A673 (cell line): ENCODE measurements at regions not wholly inside any gene's neighbourhood (a gene's known extent, or its start where the extent isn't known, plus 50 kb on each side); places are given as distances from the start of the nearest gene placed in this dataset.

Experiments
- BruUV-seq: library from RNA; stranded (reverse); fragments of 400-500 nt; replicated peaks from 2 replicates; lab custom pipeline; 2021; lab: Mats Ljungman, UMichigan
- CTCF ChIA-PET: fragments of 300-600 bp; sonication (Branson Sonifier 250); formaldehyde crosslinking; loops from one replicate; lab custom pipeline; 2022; ENCODE audit warnings: antibody characterized with exemption; lab: Charles Lee
- POLR2A ChIA-PET: fragments of 300-600 bp; sonication (Branson Sonifier 250); formaldehyde crosslinking; loops from one replicate; lab custom pipeline; 2022; ENCODE audit warnings: antibody characterized with exemption; ENCODE audit not compliant: low non-redundant PET; lab: Charles Lee
- DNase-seq: peaks from one replicate; pipeline ENCODE4 v3.0.0-alpha.2; 2015; ENCODE audit warnings: low spot score
- H3K27ac ChIP-seq: fragments of 200-600 bp; sonication (generic); 2 replicates; pipeline ENCODE4 v1.5.1; 2016; ENCODE audit warnings: mixed run types, low read depth, mild to moderate bottlenecking, mixed read lengths, antibody characterized with exemption, low read length; ENCODE audit not compliant: poor library complexity, severe bottlenecking
- H3K27me3 ChIP-seq: fragments of 200-600 bp; sonication (generic); replicated peaks from 2 replicates; pipeline ENCODE4 v1.6.1; 2017; ENCODE audit warnings: mixed run types, low read depth, mild to moderate bottlenecking, mixed read lengths, antibody characterized with exemption, low read length; ENCODE audit not compliant: insufficient read depth, poor library complexity
- H3K36me3 ChIP-seq: fragments of 200-600 bp; sonication (generic); 2 replicates; pipeline ENCODE4 v1.6.1; 2016; ENCODE audit warnings: mixed run types, mild to moderate bottlenecking, mixed read lengths, antibody characterized with exemption, low read length; ENCODE audit not compliant: insufficient read depth, poor library complexity, severe bottlenecking
- H3K4me1 ChIP-seq: fragments of 200-600 bp; sonication (generic); 2 replicates; pipeline ENCODE4 v1.6.1; 2017; ENCODE audit warnings: mixed run types, mild to moderate bottlenecking, mixed read lengths, antibody characterized with exemption, low read length; ENCODE audit not compliant: insufficient read depth, poor library complexity, severe bottlenecking
- H3K4me3 ChIP-seq: fragments of 200-600 bp; sonication (generic); 2 replicates; pipeline ENCODE4 v1.5.1; 2016; ENCODE audit warnings: low read depth, mixed run types, mild to moderate bottlenecking, mixed read lengths, low read length; ENCODE audit not compliant: poor library complexity, severe bottlenecking
- H3K9me3 ChIP-seq: fragments of 200-600 bp; sonication (generic); 2 replicates; pipeline ENCODE4 v1.6.1; 2016; ENCODE audit warnings: mixed run types, low read depth, mild to moderate bottlenecking, mixed read lengths, antibody characterized with exemption, low read length; ENCODE audit not compliant: poor library complexity, severe bottlenecking
- CTCF ChIP-seq: fragments of 300-800, 200-600 bp; sonication (generic); conservative IDR thresholded peaks from 2 replicates; pipeline ENCODE4 v1.5.1; 2017; ENCODE audit warnings: low read depth, mild to moderate bottlenecking, antibody characterized with exemption, low read length, moderate library complexity, mixed read lengths
- EZH2 ChIP-seq: fragments of 200-600 bp; sonication (generic); IDR thresholded peaks from 2 replicates; pipeline ENCODE4 v1.6.1; 2017; ENCODE audit warnings: borderline replicate concordance, low read depth, mild to moderate bottlenecking, mixed read lengths, antibody characterized with exemption, low read length; ENCODE audit not compliant: poor library complexity, severe bottlenecking
- intact Hi-C: fragments of 100-400 bp; cut with micrococcal nuclease; formaldehyde crosslinking; loops from one replicate; pipeline ENCODE4 v1.10.0; 2022; ENCODE audit not compliant: unreplicated experiment

- BruUV-seq, result no TSS peak
- no peak overlapping the region for H3K27ac ChIP-seq
- intact Hi-C loops, result no loop called here
- no peak overlapping the region for H3K4me3 ChIP-seq
- no peaks in the 10 kb centered on the region for H3K9me3 ChIP-seq
- CTCF ChIA-PET, result no interaction called here
- POLR2A ChIA-PET, result no interaction called here
- H3K27me3 ChIP-seq, result no peaks in the 10 kb centered on the region
- no peaks in the 10 kb centered on the region for H3K36me3 ChIP-seq
- H3K4me1 ChIP-seq, result no peaks in the 10 kb centered on the region
- DNase-seq, result peak; percentile 5
- no peak for TF ChIP-seq EZH2
- no peak for TF ChIP-seq CTCF
Measured at GRCh38 chr12:86683568-86684304, 427.5 kb upstream of the MGAT4C start.

GRCh38 chr12:86681060-86681459 lies 424.9 kb upstream of the MGAT4C start:
- DNase-seq, result no peak
- Histone ChIP-seq H3K27ac (no peak overlapping the region), H3K4me3 (no peak overlapping the region), H3K36me3 (no peaks in the 10 kb centered on the region), H3K9me3 (no peaks in the 10 kb centered on the region), H3K27me3 (no peaks in the 10 kb centered on the region), H3K4me1 (no peaks in the 10 kb centered on the region)
- TF ChIP-seq EZH2 (no peak), CTCF (no peak)
- no TSS peak for BruUV-seq
- ChIA-PET CTCF (no interaction called here), POLR2A (no interaction called here)
- intact Hi-C loops, result no loop called here

- Histone ChIP-seq H3K27me3 (no peaks in the 10 kb centered on the region), H3K9me3 (no peaks in the 10 kb centered on the region), H3K4me3 (no peak overlapping the region), H3K27ac (no peak overlapping the region), H3K36me3 (no peaks in the 10 kb centered on the region), H3K4me1 (no peaks in the 10 kb centered on the region)
- ChIA-PET CTCF (no interaction called here), POLR2A (no interaction called here)
- DNase-seq, result no peak
- intact Hi-C loops, result no loop called here
- BruUV-seq, result no TSS peak
- TF ChIP-seq CTCF (no peak), EZH2 (no peak)
Measured at GRCh38 chr12:86675197-86675596, 419.0 kb upstream of the MGAT4C start.
